HepG2 (cell line): ENCODE measurements at regions not wholly inside any gene's neighbourhood (a gene's known extent, or its start where the extent isn't known, plus 50 kb on each side); places are given as distances from the start of the nearest gene placed in this dataset.

Source experiments
- ERF ChIP-seq: IDR thresholded peaks from 2 replicates; pipeline ENCODE4 v1.6.1; 2018; ENCODE audit warnings: missing biosample characterization, missing genetic modification reagents
- FLYWCH1 ChIP-seq: sonication (generic); formaldehyde crosslinking; IDR thresholded peaks from 2 replicates; pipeline ENCODE4 v1.8.1; 2023; ENCODE audit warnings: mild to moderate bottlenecking, missing genetic modification reagents
- RARA ChIP-seq: IDR thresholded peaks from 2 replicates; pipeline ENCODE4 v1.6.1; 2016; ENCODE audit warnings: missing genetic modification reagents, missing compliant biosample characterization
- RXRA ChIP-seq: sonication (generic); formaldehyde crosslinking; IDR thresholded peaks from 2 replicates; pipeline ENCODE4 v1.5.1; 2020; ENCODE audit warnings: missing genetic modification reagents
- TCF12 ChIP-seq, 2 experiments: fragments of 450-650 bp in 1 of 2; sonication (generic) in 1 of 2; formaldehyde crosslinking in 1 of 2; IDR thresholded peaks; 2 replicates each; pipeline versions ENCODE4 v1.6.1 to v1.8.0; 2017 to 2022; ENCODE audit warnings: antibody characterized with exemption in 1 of 2, mild to moderate bottlenecking in 1 of 2, missing genetic modification reagents in 1 of 2, moderate library complexity in 1 of 2
- TCF7L2 ChIP-seq: IDR thresholded peaks from 2 replicates; pipeline ENCODE4 v1.6.1; 2011; ENCODE audit warnings: mild to moderate bottlenecking, low read depth, low read length, moderate library complexity
- THAP11 ChIP-seq: IDR thresholded peaks from 2 replicates; pipeline ENCODE4 v1.6.1; 2016; ENCODE audit warnings: missing biosample characterization, missing genetic modification reagents
- ZNF101 ChIP-seq: sonication (generic); formaldehyde crosslinking; IDR thresholded peaks from 2 replicates; pipeline ENCODE4 v1.4.0; 2020; ENCODE audit warnings: mild to moderate bottlenecking, low read depth, missing genetic modification reagents, borderline replicate concordance
- ZNF747 ChIP-seq: sonication (generic); formaldehyde crosslinking; IDR thresholded peaks from 2 replicates; pipeline ENCODE4 v1.8.1; 2023; ENCODE audit warnings: missing genetic modification reagents, mild to moderate bottlenecking, borderline replicate concordance
- ZNF775 ChIP-seq: sonication (generic); formaldehyde crosslinking; IDR thresholded peaks from 2 replicates; pipeline ENCODE4 v1.4.0; 2020; ENCODE audit warnings: missing genetic modification reagents, mild to moderate bottlenecking, moderate library complexity, borderline replicate concordance
- TF ChIP-seq, protein P1 (sequence below): sonication (generic); formaldehyde crosslinking; IDR thresholded peaks from 2 replicates; pipeline ENCODE4 v1.8.1; 2023; ENCODE audit warnings: mild to moderate bottlenecking, missing genetic modification reagents
- TF ChIP-seq, protein P2 (sequence below): sonication (generic); formaldehyde crosslinking; conservative IDR thresholded peaks from 2 replicates; pipeline ENCODE4 v1.4.0; 2020; ENCODE audit warnings: mild to moderate bottlenecking, missing genetic modification reagents, moderate library complexity
- TF ChIP-seq, protein P3 (sequence below): IDR thresholded peaks from 2 replicates; pipeline ENCODE4 v1.6.1; 2016; ENCODE audit warnings: low read depth
- TF ChIP-seq, protein P4 (sequence below): sonication (generic); formaldehyde crosslinking; IDR thresholded peaks from 2 replicates; pipeline ENCODE4 v1.4.0; 2020; ENCODE audit warnings: missing genetic modification reagents, mild to moderate bottlenecking, borderline replicate concordance
- TF ChIP-seq, protein P5 (sequence below): IDR thresholded peaks from 2 replicates; pipeline ENCODE4 v1.6.1; 2016; ENCODE audit warnings: missing compliant biosample characterization, missing genetic modification reagents, borderline replicate concordance
- TF ChIP-seq, protein P6 (sequence below): IDR thresholded peaks from 2 replicates; pipeline ENCODE4 v1.6.1; 2016; ENCODE audit warnings: mild to moderate bottlenecking, missing biosample characterization, missing genetic modification reagents

DNA sequence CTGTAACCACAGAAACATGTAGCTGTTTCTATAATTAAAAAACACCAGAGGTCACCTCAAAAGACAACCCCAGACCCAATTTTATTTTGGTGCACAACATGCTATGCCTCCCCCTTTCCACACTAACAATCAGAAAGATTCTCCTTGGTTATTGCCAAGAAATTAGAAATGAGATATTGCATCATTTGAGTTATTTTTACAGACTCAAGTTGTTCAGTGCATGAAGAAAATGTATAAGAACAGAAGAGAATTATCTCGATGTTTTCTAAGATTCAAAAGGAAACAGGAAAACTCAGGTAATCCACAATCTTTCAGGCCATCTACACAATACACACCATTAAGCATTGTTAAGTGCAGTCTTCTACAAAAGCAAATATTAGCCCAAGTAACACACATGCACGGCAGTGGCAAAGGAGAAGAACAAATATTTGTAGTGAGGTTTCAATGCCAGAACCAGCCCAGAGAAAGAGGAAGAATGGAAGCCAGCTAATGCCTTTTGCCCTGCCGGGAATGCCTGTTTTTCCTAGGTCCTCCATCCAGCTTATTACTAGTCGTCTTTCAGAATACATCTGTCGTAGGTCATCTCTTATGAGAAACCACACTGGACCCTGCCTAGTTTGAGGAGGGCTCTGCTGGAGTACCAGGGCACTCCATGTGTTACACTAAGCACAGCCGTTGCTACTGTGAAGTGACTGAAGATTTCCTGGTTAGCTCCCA lies 67.6 kb upstream of the C1GALT1 start (continued):
- TF ChIP-seq, protein P1, sequence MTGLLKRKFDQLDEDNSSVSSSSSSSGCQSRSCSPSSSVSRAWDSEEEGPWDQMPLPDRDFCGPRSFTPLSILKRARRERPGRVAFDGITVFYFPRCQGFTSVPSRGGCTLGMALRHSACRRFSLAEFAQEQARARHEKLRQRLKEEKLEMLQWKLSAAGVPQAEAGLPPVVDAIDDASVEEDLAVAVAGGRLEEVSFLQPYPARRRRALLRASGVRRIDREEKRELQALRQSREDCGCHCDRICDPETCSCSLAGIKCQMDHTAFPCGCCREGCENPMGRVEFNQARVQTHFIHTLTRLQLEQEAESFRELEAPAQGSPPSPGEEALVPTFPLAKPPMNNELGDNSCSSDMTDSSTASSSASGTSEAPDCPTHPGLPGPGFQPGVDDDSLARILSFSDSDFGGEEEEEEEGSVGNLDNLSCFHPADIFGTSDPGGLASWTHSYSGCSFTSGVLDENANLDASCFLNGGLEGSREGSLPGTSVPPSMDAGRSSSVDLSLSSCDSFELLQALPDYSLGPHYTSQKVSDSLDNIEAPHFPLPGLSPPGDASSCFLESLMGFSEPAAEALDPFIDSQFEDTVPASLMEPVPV: no peak
- TF ChIP-seq RXRA (CRISPR knock-in tag): peak; percentile 41; the same call in 1 of the 2 replicates
- TF ChIP-seq, protein P2, sequence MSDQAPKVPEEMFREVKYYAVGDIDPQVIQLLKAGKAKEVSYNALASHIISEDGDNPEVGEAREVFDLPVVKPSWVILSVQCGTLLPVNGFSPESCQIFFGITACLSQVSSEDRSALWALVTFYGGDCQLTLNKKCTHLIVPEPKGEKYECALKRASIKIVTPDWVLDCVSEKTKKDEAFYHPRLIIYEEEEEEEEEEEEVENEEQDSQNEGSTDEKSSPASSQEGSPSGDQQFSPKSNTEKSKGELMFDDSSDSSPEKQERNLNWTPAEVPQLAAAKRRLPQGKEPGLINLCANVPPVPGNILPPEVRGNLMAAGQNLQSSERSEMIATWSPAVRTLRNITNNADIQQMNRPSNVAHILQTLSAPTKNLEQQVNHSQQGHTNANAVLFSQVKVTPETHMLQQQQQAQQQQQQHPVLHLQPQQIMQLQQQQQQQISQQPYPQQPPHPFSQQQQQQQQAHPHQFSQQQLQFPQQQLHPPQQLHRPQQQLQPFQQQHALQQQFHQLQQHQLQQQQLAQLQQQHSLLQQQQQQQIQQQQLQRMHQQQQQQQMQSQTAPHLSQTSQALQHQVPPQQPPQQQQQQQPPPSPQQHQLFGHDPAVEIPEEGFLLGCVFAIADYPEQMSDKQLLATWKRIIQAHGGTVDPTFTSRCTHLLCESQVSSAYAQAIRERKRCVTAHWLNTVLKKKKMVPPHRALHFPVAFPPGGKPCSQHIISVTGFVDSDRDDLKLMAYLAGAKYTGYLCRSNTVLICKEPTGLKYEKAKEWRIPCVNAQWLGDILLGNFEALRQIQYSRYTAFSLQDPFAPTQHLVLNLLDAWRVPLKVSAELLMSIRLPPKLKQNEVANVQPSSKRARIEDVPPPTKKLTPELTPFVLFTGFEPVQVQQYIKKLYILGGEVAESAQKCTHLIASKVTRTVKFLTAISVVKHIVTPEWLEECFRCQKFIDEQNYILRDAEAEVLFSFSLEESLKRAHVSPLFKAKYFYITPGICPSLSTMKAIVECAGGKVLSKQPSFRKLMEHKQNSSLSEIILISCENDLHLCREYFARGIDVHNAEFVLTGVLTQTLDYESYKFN: peak; percentile 92
- TF ChIP-seq, protein P3, sequence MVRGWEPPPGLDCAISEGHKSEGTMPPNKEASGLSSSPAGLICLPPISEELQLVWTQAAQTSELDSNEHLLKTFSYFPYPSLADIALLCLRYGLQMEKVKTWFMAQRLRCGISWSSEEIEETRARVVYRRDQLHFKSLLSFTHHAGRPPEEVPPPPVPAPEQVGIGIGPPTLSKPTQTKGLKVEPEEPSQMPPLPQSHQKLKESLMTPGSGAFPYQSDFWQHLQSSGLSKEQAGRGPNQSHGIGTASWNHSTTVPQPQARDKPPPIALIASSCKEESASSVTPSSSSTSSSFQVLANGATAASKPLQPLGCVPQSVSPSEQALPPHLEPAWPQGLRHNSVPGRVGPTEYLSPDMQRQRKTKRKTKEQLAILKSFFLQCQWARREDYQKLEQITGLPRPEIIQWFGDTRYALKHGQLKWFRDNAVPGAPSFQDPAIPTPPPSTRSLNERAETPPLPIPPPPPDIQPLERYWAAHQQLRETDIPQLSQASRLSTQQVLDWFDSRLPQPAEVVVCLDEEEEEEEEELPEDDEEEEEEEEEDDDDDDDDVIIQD (CRISPR knock-in tag): peak; percentile 95
- TF ChIP-seq ZNF747: peak; percentile 29; the same call in 1 of the 2 replicates
- TF ChIP-seq, protein P4, sequence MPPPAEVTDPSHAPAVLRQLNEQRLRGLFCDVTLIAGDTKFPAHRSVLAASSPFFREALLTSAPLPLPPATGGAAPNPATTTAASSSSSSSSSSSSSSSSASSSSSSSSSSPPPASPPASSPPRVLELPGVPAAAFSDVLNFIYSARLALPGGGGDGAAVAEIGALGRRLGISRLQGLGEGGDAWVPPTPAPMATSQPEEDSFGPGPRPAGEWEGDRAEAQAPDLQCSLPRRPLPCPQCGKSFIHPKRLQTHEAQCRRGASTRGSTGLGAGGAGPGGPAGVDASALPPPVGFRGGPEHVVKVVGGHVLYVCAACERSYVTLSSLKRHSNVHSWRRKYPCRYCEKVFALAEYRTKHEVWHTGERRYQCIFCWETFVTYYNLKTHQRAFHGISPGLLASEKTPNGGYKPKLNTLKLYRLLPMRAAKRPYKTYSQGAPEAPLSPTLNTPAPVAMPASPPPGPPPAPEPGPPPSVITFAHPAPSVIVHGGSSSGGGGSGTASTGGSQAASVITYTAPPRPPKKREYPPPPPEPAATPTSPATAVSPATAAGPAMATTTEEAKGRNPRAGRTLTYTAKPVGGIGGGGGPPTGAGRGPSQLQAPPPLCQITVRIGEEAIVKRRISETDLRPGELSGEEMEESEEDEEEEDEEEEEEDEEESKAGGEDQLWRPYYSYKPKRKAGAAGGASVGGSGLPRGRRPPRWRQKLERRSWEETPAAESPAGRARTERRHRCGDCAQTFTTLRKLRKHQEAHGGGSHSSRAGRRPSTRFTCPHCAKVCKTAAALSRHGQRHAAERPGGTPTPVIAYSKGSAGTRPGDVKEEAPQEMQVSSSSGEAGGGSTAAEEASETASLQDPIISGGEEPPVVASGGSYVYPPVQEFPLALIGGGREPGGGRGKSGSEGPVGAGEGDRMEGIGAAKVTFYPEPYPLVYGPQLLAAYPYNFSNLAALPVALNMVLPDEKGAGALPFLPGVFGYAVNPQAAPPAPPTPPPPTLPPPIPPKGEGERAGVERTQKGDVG (CRISPR knock-in tag): no peak
- TF ChIP-seq RARA (CRISPR knock-in tag): peak; percentile 92
- peak; percentile 42; the same call in 1 of the 2 replicates for TF ChIP-seq TCF7L2
- TF ChIP-seq ERF (CRISPR knock-in tag): peak; percentile 76; the same call in 1 of the 2 replicates
- TF ChIP-seq, protein P5, sequence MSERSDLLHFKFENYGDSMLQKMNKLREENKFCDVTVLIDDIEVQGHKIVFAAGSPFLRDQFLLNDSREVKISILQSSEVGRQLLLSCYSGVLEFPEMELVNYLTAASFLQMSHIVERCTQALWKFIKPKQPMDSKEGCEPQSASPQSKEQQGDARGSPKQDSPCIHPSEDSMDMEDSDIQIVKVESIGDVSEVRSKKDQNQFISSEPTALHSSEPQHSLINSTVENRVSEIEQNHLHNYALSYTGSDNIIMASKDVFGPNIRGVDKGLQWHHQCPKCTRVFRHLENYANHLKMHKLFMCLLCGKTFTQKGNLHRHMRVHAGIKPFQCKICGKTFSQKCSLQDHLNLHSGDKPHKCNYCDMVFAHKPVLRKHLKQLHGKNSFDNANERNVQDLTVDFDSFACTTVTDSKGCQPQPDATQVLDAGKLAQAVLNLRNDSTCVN (CRISPR knock-in tag): no peak
- TF ChIP-seq ZNF775 (CRISPR knock-in tag): no peak
- TF ChIP-seq FLYWCH1 (CRISPR knock-in tag): no peak
- TF ChIP-seq TCF12 (IDR thresholded peaks at IDR 0.05): no peak
- TF ChIP-seq TCF12 (CRISPR knock-in tag; IDR thresholded peaks at IDR 0.05): no peak
- TF ChIP-seq, protein P6, sequence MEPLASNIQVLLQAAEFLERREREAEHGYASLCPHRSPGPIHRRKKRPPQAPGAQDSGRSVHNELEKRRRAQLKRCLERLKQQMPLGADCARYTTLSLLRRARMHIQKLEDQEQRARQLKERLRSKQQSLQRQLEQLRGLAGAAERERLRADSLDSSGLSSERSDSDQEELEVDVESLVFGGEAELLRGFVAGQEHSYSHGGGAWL (CRISPR knock-in tag): no peak
- TF ChIP-seq ZNF101 (CRISPR knock-in tag): no peak
- peak; percentile 75 for TF ChIP-seq THAP11 (CRISPR knock-in tag)
